ENCODE measurements at regions not wholly inside any gene's neighbourhood (a gene's known extent, or its start where the extent isn't known, plus 50 kb on each side); places are given as distances from the start of the nearest gene placed in this dataset.

DNA sequence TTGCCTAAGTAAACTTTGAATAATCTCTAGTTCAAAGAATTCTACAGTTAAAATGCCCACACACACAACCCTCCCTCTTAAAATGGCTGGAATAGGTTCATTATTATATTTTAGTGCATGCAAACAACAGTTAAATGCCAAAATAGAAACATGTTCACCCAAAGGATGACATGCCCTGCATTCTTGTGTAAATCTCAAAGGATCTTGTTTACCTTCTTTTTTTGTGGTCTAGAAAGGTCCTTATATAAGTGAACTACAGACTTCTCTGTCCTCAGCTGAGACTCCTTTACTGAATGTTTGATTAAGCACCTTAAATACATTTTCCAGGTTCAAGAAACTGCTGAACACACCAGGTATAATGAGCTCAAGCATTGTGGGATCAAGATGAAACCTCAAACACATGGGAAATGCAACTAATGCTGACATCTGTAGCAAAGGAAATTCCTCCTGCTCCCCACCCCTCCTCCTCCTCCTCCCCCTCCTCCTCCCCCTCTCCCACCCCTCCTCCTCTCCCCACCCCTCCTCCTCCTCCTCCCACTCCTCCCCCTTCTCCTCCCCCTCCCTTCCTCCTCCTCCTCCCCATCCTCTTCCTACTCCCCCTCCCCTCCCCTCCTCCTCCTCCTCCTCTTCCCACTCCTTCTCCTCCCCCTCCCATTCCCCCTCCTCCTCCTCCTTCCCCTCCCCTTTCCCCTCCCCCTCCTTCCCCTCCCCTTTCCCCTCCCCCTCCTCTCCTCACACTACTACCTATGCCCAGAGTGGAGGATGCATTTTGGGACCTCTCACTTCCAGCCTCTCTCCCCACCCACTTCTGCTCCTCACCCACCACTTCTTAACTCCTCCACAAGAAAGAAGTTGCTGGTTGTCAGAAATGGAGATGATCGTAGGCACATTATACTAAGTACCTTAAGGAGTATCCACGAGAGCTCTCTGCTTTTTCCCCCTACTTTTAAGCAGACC lies 233.9 kb downstream of the MRPL39 start:
- no peak for DNase-seq

DNA sequence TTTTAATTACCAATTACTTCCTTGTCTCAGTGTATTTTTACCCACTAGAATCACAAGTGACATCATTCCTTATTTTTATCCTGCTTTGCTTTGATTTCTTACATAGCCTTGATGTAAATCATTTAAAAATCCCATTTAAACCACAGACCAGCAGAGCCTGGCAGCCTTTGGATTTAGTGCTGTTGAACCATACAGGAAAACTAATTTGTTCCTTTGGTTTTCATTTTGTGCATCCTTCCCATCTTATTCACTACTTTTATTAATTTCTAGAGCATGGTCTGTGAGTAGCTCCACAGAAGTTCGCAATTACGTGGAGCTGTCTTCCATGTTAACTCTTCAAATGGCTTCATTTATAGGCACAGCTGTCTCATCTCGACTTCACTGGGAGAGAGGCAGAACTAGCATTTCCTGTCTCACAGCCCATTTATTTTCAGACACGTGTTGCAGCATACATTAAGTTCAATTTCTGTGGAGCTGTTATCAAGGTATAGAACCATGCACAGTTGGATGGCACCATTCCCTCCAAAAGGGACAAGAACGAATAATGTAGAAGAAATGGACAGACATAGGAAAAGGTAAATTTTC lies 235.3 kb downstream of the MRPL39 start:
- no peak for DNase-seq

DNA sequence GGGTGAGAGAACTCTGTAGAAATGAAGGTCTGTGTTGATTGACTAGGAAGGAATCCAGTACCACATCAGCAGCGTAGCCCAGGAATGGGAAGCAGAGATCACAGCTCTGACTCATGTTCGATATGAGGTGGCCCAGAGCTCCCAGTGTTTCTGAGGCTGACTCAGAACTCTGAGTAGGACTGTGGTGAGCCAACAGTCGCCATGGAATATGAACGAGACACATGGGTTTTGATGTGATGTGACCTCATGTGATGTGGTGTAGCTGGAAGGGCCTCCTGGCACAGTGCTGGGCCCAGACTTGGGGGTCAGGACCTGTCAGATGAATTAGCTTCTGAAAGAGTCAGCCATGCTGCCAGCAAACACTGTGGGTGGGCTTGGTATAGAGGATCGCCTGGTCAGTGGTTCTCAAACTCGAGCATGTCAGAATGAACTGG lies 237.0 kb downstream of the MRPL39 start:
- no peak for DNase-seq

DNA sequence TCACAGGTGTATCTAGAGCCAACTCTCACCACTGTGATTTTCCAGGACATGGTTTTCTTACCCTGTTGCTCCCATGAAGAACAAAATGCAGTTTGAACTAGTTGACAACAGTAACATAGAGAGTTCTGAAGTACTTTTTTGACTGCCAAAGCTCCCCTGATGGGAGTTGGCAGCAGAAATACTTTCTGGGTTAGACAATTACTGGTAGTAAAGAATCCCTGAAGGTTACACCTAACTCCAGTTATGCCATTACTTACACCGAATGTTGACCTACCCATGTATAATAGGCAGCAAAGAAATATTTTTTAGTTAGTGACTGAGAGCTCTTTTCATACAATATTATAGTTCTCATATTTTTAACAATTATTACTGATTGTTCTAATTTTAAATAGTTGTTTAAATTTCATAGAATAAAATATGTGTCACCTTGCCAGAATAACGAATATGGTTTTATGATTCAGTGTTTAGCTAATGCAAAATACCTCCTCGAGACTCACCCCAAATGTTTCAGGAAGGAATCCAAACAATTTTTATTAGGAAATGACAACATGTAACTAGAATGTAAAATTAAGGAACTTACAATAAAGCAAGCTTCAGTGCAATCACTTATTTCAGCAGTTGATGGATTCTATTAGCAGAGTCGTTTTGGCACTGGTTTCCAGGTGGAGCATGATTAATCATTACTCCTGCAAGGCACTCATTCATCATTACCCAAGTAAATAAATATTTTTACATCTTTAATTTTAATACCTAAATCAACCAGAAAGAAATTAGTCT lies 237.6 kb downstream of the MRPL39 start:
- no peak for DNase-seq

DNA sequence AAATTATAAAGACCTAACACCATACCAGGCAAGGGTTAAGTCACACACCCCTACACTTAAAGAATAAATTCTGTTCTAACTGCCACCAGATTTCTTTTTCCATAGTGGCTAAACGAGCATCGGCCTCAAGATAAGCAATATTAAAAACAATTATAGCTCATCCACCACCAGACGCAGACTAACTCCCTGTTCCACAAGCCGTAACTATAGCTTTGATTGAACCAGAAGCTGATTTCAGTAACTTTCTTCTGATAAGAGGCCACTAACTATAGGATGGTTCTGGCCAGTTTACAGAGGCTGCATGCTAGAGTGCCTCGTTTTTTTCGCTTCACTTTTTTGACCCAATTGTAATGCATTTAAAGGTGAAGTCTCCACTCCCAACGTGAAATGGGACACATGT lies 238.8 kb downstream of the MRPL39 start:
- DNase-seq = no peak

DNA sequence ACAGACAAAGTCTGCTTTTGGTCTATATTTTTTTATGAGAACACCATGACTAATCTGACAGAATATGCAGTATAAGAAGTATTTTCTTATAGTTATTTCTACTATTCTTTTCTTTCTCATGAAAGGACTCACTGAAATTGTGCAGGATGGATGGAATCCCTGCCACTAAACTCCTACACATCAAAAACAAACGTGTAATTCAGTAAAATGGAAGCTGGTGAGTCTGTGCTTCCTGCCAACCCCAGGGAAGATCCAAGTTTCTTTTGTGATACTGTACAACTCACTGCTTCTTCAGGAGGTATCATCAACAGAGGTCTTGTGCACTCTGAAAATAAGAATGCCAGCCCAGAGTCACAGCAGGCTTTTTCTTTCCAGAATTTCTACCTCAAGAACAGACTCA lies 241.2 kb downstream of the MRPL39 start:
- no peak for DNase-seq

DNA sequence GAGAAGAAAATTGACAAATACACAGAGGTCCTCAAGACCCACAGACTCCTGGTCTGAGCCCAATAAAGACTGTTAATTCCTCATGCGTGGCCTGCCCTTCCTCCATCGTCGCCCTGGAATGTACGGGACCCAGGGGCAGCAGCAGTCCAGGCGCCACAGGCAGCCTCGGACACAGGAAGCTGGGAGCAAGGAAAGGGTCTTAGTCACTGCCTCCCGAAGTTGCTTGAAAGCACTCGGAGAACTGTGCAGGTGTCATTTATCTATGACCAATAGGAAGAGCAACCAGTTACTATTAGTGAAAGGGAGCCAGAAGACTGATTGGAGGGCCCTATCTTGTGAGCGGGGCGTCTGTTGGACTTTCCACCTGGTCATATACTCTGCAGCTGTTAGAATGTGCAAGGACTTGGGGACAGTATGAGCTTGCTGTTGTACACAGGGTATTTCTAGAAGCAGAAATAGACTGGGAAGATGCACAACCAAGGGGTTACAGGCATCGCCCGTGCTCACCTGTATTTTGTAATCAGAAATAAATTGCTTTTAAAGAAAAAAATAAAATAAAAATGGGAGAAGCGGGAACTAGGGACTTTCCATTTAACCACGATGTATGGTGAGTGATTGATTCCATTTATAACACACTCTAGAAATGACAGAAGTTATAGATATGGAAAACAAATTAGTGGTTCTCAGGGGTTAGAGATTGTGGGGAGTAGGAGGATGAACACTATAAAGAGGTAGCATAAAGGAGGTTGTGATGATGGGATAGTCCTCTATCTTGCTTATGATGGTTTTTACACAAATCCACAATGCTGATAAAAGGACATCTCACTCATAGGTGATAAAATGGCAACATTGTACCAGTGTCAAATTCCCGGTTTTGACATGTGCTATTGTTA lies 244.7 kb downstream of the MRPL39 start:
- no peak for DNase-seq

DNA sequence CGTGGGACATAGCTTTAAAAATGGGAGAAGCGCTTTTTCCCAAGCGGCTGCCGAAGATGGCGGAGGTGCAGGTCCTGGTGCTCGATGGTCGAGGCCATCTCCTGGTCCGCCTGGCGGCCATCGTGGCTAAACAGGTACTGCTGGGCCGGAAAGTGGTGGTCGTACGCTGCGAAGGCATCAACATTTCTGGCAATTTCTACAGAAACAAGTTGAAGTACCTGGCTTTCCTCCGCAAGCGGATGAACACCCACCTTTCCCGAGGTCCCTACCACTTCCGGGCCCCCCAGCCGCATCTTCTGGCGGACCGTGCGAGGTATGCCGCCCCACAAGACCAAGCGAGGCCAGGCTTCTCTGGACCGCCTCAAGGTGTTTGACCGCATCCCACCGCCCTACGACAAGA lies 245.5 kb downstream of the MRPL39 start:
- no peak for DNase-seq

DNA sequence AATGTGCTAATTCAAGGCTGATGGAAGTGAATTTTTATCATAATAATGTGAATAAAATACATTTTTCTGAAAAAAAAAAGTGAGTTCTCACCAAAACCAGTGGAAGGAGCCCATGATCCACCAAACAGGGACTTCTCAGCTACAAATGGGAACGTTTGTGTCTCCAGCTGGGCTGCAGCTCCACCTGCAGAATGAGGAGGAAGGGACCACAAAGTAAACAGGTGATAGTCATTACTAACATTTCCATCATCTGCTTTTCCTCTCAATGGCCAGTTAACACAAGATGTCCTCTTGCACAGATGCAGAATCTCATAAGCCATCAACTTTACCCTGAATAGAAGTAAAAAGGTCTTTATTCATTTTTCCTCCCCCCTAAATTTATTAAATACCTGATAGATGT lies 246.2 kb downstream of the MRPL39 start:
- DNase-seq = no peak

DNA sequence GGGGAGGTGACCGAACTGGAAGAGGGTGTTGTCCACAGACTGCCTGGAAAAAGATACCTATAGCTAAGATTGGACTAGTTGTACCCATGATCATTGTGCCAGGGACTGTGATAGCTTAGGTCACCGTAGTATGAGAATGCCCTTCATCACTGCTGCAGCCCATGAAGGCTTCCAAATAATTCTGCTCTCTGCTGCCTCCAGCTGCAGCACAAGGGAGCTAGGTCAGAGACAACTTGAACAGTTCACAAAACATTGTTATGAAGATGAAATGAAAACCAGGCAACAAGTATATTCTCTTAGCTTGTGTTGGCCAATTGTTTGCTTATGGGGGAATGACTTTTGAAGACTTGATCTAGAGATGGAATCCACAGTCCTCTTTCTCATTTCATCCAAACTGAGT lies 246.7 kb downstream of the MRPL39 start:
- DNase-seq = no peak

DNA sequence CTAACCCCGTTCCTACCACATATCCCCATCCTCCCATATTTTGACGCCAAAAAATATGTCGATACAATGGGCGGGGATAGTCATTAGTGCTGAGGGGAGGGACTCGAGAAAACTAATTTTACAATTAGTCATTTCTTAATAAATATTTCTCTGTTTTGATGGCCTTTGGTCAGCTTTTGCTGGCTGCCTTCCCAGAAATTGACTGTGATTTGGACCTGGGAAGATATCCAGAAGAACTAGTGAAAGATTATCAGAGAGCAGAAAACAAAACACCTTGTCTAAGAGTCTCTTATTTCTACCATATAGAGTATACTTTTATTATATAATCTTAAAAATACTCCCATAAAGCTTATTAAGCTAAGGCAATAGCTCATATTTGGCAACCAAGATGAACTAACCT lies 247.6 kb downstream of the MRPL39 start:
- no peak for DNase-seq

DNA sequence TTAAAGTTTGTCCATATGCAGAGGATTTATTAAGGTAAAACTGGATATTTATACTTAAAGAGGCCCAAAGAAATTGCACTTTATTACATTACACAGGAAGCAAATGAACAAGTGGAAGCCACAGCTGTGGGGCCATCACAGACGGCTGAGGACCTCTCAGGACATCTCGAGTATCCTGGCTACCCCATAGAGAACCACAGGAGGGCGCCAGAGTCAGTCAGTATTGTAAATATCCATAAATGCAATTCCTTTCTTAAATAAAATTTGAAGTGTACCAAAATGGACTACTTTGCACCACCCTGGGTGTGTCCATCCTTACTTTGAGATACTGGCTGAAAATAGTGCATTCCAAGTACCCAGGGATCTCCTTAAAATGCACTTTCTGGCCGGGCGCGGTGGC lies 257.2 kb downstream of the MRPL39 start:
- no peak for DNase-seq

DNA sequence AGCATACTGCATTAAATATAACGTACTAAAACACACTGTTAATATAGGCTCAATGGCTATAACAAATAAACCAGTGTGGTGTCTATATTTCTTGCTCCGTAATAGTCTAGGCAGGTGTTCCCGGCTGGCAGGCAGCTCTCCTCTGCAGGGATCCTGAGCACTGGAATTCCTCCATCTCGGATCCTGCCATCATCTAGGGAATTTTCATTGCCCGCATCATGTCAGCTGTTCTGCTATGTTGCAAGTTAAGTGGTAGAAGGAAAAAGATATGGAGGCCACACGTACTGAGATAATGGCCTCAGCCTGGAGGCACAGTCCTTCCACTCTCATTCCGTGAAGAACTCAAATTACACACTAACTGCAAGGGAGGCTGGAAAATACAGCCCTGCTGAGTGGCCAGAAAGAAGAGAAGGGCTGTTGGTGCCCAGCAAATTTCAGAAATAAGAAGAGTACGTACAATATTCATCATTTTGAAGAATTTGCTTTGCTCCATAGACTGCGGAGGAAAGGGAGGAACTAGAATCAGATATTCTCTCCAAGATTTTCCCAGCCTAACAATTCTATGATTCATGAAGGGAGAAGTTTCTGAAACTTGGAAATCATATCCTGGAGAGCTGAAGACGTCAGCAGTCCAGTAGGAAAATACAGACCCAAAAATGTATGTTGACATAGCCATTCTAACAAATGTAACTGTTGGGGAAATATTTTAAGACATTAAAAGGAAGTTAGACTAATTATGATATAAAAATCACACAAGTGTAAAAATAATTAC lies 263.3 kb downstream of the MRPL39 start:
- DNase-seq = no peak

DNA sequence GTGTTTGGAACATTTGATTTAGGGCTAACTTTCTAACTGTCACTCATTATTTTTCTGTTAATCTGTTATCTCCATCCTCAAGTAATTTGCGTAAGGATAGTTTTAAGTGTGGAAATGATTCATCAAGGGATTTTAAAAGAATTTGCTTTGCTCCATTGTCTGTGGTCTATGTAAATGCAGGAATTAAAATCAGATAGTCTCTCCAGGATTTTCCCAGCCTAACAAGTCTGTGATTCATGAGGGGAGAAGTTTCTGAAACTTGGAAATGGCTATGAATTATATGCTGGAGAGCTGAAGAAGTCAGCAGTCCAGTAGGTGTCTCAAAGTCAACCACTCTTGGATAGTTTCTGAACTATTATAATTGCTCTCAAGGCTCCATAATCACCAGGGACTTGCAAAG lies 264.5 kb downstream of the MRPL39 start:
- DNase-seq = no peak

DNA sequence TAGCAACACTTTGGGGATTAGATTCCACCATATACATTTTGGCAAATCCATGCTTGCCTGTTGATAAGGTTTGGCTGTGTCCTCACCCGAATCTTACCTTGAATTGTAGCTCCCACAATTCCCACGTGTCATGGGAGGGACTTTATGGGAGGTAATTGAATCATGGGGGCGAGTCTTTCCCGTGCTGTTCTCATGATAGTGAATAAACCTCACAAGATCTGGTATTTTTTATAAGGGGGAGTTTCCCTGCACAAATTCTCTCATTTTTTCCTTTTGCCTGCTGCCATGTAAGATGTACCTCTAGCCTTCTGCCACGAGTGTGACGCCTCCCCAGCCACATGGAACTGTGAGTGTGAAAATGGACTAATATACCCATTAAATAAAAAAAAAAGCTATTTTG lies 265.3 kb downstream of the MRPL39 start:
- DNase-seq = no peak

DNA sequence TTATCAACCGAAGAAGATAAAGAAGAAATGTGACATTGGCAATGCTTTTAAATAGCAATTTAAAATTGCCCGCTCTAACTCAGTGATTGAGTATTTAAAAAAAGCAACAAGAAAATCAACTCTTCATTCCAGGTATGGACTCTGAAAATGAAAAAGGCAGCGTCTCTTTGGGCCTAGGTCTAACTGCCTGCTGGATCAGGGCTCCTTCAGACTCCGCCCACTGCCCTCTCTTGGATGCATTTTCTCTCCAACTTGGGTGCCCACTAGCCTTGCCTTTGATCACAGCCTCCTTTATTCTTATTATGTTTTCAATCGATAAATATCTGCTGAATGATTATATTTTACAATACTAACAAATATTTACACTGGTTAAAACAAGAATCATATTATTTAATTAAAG lies 268.9 kb downstream of the MRPL39 start:
- no peak for DNase-seq

DNA sequence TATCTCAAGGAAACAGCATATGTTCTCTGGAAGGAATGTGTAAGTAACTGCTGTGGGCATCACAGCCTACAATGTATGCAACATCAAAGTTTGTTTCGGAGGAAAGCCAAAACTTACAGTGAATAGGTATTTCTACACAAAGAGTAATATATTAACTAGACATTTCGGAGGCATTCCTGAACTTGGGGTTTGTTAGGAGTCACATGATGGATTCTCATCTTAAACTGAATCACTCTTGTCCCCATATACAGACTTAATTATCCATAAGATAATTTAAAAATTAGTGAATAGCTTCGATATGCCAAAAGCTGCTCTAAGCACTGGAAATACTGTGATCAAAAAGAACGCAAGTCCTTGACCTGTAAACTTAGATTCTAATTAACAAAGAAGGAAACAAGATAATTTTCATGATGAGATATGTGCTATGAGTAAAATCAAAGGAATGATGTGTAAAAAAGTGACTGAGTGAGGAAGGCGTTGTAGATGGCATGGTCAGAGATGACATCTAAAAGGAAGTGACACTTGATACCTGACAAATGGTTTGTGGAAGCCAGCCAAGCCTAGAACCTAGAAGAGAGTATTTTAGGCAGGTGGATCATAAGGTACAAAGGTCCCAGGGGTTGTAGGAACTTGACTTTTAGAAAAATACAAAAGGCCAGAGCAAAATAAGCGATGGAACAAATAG lies 273.1 kb downstream of the MRPL39 start:
- DNase-seq = no peak

DNA sequence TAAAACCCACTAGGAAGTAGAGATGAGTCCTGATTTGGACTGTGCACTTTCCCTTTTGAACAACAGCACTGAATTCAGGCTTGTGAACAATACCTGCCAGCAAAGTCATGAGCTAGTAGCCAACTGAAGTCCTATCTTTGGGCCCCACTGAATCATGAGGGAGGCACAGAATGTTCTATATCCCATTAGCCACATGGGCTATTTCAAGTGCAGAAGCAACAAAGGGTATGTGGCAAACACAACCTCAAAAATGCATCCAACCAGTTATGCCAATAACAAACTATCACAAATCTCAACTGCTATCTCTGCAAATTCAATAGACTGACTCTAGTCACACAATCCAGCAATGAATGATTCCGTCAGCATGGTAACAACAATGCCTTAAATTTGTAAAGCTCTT lies 276.0 kb downstream of the MRPL39 start:
- DNase-seq = no peak

DNA sequence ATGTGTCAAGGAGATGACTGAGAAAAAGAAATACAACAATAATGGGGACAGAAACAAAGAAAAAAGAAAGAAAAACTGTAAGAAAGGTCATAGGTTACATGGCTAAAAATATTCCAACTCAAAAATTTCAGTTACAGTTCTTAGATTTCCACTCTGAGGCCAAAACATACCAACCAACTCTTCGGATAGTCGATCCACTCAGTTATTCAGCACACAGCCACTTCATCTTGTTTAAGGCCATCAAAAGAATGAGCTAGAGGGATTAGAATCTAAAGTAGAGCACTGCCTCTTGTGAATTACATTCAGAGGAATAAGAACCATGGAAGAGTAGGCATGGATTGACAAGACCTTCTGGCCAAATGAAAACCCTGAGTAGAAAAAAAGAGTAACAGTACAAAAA lies 277.0 kb downstream of the MRPL39 start:
- no peak for DNase-seq

DNA sequence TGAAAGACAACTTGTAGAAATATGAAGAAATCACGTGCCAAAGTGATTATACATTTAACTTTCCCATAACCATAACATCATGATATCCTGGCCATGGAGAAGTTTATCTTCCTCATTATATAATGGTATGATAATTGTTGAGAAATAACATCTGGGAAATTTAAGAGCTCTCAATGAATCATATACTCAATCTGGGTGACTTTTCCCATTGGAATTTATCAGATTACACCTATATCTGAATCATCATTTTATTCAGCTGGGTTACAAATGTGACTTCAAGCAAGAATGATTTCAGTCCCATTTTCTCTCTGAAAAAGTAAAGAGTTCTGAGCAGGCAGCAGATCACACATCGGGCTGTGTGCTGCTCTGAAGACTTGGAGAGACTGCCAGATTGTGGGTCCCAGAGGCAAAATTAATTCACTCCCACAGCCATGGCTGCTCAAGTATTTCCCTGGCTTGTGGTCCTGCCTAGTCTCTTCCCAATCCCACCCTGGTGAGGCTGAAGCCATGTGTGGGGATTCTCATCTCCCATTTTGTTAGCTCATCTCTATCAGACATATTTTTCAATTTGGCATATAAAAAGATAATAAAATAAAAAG lies 278.0 kb downstream of the MRPL39 start:
- no peak for DNase-seq

DNA sequence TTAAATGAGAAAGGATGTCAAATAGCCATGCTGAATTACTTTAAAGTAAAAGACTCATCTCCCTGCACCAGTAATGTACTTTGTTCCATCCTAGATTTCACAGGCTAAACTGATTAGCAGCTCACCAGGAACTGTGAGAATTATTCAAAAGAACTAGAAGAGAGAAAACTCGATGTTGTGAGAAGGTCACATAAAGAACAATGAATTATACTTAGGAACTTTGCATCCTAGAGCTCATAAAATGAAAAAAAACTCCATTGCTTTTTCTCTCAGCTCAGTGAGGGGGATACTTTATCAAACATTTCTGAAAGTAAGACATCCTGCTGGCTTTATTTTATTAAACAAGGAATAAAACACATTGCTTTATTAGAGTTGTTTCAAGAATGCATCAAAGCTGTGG lies 278.5 kb downstream of the MRPL39 start:
- no peak for DNase-seq
